Testis (tissue), 2 donors: ENCODE measurements at regions not wholly inside any gene's neighbourhood (a gene's known extent, or its start where the extent isn't known, plus 50 kb on each side); places are given as distances from the start of the nearest gene placed in this dataset.

ENCODE experiments used
- DNase-seq: peaks from one replicate; pipeline ENCODE4 v3.0.0-alpha.2; 2019
- H3K27ac ChIP-seq, 2 donors: fragments of 200-600 bp; sonication (generic); one replicate each; pipeline ENCODE4 v1.5.1; 2019
- H3K27me3 ChIP-seq: fragments of 200-600 bp; sonication (generic); one replicate; pipeline ENCODE4 v1.5.1; 2019
- H3K36me3 ChIP-seq: fragments of 200-600 bp; sonication (generic); one replicate; pipeline ENCODE4 v1.5.1; 2017; ENCODE audit warnings: low read depth; ENCODE audit errors: missing control alignments
- H3K4me1 ChIP-seq: fragments of 200-600 bp; sonication (generic); one replicate; pipeline ENCODE4 v1.5.1; 2019
- H3K4me3 ChIP-seq, 2 donors: fragments of 200-600 bp; sonication (generic); one replicate each; pipeline ENCODE4 v1.5.1; 2017 to 2019
- H3K9me3 ChIP-seq: fragments of 200-600 bp; sonication (generic); one replicate; pipeline ENCODE4 v1.5.1; 2017
- POLR2A ChIP-seq: fragments of 450-650 bp; IDR thresholded peaks from one replicate; pipeline ENCODE4 v1.6.1; 2017; ENCODE audit warnings: antibody characterized with exemption, mild to moderate bottlenecking, moderate library complexity
- WGBS, 2 donors: methylation state at CpG; one replicate each; pipeline ENCODE4 v1.1.5; 2018; 5-methylcytosine and 5-hydroxymethylcytosine counted together
- intact Hi-C: fragments of 100-400 bp; cut with DNase I; formaldehyde crosslinking; loops from one replicate; pipeline ENCODE4 v1.15.1; 2023; ENCODE audit warnings: low total_unique reads
- TF ChIP-seq, protein P1 (sequence below), 3 experiments: fragments of 450-650 bp in 2 of 3; fragments of 200-600 bp in 1 of 3; sonication (generic) in 1 of 3; IDR thresholded peaks; one replicate each; pipeline ENCODE4 v1.5.1; 2016 to 2019; ENCODE audit warnings: antibody characterized with exemption in 3 of 3, mild to moderate bottlenecking in 2 of 3, moderate library complexity in 1 of 3

DNA sequence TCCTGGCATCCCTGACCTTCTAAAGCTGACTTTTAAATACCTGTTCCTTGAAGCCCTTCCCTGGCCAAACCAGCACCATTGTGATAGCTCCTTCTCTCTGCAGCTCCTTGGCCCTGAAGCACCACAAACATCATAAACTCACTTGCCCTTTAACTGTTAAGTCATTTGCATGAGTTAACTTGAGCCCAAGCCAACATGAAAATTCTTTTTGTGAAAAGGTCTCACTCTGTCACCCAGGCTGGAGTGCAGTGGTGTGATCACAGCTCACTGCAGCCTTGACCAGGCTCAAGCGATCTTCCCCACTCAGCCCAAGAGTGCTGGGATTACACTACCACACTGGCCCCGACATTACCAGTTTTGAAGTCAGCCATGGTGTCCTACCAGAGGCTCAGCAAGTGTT lies 87.8 kb downstream of the ZIC5 start:
- Histone ChIP-seq H3K36me3 (no peaks in the 10 kb centered on the region), H3K4me3 (no peak overlapping the region), H3K27me3 (no peaks in the 10 kb centered on the region), H3K27ac (no peak overlapping the region), H3K9me3 (no peaks in the 10 kb centered on the region), H3K4me1 (no peaks in the 10 kb centered on the region)
- 88 to 96% methylated on average over 2 of the region's 2 CpGs for WGBS, 2 donors
- intact Hi-C loops: no loop called here
- TF ChIP-seq, protein P1, sequence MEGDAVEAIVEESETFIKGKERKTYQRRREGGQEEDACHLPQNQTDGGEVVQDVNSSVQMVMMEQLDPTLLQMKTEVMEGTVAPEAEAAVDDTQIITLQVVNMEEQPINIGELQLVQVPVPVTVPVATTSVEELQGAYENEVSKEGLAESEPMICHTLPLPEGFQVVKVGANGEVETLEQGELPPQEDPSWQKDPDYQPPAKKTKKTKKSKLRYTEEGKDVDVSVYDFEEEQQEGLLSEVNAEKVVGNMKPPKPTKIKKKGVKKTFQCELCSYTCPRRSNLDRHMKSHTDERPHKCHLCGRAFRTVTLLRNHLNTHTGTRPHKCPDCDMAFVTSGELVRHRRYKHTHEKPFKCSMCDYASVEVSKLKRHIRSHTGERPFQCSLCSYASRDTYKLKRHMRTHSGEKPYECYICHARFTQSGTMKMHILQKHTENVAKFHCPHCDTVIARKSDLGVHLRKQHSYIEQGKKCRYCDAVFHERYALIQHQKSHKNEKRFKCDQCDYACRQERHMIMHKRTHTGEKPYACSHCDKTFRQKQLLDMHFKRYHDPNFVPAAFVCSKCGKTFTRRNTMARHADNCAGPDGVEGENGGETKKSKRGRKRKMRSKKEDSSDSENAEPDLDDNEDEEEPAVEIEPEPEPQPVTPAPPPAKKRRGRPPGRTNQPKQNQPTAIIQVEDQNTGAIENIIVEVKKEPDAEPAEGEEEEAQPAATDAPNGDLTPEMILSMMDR (IDR thresholded peaks at IDR 0.05): no peak
- no peak for TF ChIP-seq POLR2A
- no peak for DNase-seq

DNA sequence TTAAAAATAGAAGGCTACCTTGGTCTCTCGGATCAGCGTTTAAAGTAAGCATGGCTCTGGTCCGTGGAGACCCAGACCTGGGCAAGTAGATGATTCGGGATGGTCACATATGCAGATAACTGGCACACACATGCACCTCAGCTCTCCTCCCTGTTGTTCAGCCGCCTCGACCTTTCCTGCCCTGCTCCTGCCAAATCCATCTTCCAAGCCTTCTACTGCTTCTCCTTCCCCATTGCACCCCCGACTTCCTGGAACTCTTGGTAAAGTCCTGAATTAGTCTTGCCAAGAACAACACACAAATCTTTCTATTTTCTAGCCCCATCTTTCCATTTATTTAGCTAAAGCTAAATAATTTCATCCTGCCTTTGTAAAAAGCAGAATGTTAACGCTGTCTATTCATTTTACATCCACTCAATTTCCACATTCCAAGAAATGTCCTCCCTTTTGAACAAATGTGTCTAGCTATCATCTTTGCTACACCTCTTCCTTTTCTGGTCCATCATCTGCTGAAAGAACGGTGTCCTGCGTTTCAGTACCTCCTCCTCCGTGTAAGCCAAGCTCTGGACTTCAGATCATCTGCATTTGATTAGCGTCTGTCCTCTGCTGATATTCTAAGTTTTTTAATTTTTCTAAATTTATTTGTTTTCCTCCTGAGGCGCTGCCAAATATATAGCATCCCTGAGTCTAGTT lies 92.5 kb downstream of the ZIC5 start:
- no peaks in the 10 kb centered on the region for H3K27me3 ChIP-seq
- H3K4me3 ChIP-seq: no peak overlapping the region
- intact Hi-C loops: no loop called here
- 75 to 79% methylated on average over 13 of the region's 13 CpGs for WGBS, 2 donors
- TF ChIP-seq, protein P1 (IDR thresholded peaks at IDR 0.05): no peak
- TF ChIP-seq POLR2A: no peak
- H3K36me3 ChIP-seq: no peaks in the 10 kb centered on the region
- no peaks in the 10 kb centered on the region for H3K9me3 ChIP-seq
- no peaks in the 10 kb centered on the region for H3K4me1 ChIP-seq
- DNase-seq: no peak
- H3K27ac ChIP-seq: no peak overlapping the region

DNA sequence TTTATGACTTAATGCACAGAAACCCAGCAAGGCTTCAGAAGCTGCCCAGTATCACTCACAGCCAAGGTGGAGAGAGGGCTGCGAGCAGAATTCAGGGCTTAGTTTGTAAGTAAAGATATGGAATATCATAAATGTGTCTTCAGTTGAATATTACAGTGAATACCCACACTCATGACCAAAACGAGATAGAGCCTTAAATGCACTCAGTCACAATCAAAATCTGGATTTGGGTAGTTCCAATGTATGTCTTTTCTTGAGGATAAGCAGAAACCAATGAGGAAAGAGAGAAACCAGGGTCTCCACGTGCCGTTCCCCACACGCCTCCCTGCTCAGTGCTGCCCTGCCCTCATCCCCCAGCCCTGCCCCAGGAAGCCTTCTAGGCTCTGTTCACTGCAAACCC lies 94.9 kb downstream of the ZIC5 start:
- no peaks in the 10 kb centered on the region for H3K27me3 ChIP-seq
- H3K36me3 ChIP-seq: no peaks in the 10 kb centered on the region
- H3K9me3 ChIP-seq: no peaks in the 10 kb centered on the region
- WGBS, 2 donors: 93 to 94% methylated on average over 5 of the region's 5 CpGs
- no peak for DNase-seq
- no peak overlapping the region for H3K27ac ChIP-seq
- intact Hi-C loops: no loop called here
- no peak for TF ChIP-seq POLR2A
- TF ChIP-seq, protein P1 (IDR thresholded peaks at IDR 0.05): no peak
- no peaks in the 10 kb centered on the region for H3K4me1 ChIP-seq
- no peak overlapping the region for H3K4me3 ChIP-seq

DNA sequence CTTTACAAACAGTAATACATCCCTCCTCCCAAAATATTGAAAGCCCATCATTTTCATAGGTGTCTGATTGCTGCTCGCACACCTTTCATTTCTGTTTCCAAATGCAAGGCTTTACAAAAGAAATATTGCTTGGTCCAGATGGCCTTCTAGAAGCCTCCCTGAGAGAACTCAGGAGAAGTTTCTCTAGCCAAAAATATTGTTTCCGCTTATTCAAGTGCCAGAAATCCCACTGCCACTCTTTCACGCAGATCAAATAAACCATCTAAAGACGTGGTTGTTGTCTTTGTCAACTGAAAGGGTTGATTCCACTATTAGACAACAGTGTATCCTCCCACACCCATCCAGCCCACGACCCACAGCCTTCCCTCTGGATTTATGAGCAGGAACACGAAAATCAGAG lies 96.2 kb downstream of the ZIC5 start:
- H3K36me3 ChIP-seq: no peaks in the 10 kb centered on the region
- no peak for TF ChIP-seq POLR2A
- TF ChIP-seq, protein P1 (IDR thresholded peaks at IDR 0.05): no peak
- no peaks in the 10 kb centered on the region for H3K4me1 ChIP-seq
- no peak overlapping the region for H3K4me3 ChIP-seq
- H3K27me3 ChIP-seq: no peaks in the 10 kb centered on the region
- H3K27ac ChIP-seq: no peak overlapping the region
- no peak for DNase-seq
- intact Hi-C loops: no loop called here
- no peaks in the 10 kb centered on the region for H3K9me3 ChIP-seq
- 81 to 87% methylated on average over 6 of the region's 6 CpGs for WGBS, 2 donors

DNA sequence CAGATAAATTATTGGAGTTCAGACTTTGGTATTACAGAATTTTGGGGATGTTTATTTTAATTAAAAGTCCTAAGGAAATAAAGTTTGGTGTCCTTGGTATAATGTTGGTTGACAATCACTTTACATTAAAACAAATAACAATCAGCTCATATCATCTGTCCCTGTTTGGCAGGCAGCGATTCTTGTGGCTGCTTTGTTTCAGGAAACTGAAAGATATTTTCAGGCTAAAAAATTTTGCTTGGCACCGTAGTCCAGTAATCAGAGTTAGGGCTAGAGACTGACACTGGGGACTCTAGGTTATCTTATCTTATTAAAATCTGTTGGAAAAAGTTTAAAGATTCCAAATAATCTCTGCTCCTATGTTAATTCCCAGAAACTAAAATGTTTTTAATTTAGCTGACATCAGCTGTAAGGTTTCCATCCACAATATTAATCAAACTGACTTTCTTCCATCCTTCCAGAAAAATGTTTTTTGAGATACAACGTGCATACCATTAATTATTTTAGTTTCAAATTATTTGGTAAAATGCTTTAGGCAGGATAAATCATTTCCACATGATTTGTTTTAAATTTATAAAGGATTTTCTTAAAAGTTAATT lies 97.6 kb downstream of the ZIC5 start:
- TF ChIP-seq, protein P1 (IDR thresholded peaks at IDR 0.05): no peak
- no peak for TF ChIP-seq POLR2A
- WGBS, 2 donors: 77 to 85% methylated on average over 3 of the region's 3 CpGs
- H3K27me3 ChIP-seq: no peaks in the 10 kb centered on the region
- H3K36me3 ChIP-seq: no peaks in the 10 kb centered on the region
- no peak for DNase-seq
- H3K4me1 ChIP-seq: no peaks in the 10 kb centered on the region
- no peak overlapping the region for H3K27ac ChIP-seq
- H3K9me3 ChIP-seq: no peaks in the 10 kb centered on the region
- H3K4me3 ChIP-seq: no peak overlapping the region
- intact Hi-C loops: no loop called here
